ENCODE measurements at regions not wholly inside any gene's neighbourhood (a gene's known extent, or its start where the extent isn't known, plus 50 kb on each side); places are given as distances from the start of the nearest gene placed in this dataset.
A peak's percentile ranks its signal among the peaks of the same experiment; 100 is the strongest.

DNA sequence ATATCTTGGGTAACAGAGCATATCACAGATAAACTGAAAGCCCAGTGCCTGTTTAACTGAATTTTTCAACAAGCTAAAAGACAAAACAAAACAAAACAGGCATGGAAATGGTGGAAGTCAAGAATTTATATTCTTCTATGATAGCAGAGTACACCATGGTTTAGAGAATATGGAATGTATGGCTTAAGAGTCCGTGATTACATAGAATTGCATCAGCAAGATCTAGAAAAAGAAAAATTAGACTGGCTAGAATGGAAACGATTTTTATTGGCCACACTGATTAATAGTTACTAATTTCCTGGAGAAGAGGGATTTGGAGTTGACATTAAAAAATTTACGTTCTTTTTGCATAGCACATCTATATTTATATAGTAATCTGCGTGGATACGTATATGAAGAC is 435.2 kb upstream of the DPPA4 start:
- H3K9me3 ChIP-seq: no peaks in the 10 kb centered on the region
- H3K27ac ChIP-seq: no peak overlapping the region
- TF ChIP-seq EP300 (IDR thresholded peaks at IDR 0.05) (no peak), POLR2AphosphoS5 (IDR thresholded peaks at IDR 0.05) (no peak), POLR2A (IDR thresholded peaks at IDR 0.05) (no peak)
- TF ChIP-seq, protein P1, sequence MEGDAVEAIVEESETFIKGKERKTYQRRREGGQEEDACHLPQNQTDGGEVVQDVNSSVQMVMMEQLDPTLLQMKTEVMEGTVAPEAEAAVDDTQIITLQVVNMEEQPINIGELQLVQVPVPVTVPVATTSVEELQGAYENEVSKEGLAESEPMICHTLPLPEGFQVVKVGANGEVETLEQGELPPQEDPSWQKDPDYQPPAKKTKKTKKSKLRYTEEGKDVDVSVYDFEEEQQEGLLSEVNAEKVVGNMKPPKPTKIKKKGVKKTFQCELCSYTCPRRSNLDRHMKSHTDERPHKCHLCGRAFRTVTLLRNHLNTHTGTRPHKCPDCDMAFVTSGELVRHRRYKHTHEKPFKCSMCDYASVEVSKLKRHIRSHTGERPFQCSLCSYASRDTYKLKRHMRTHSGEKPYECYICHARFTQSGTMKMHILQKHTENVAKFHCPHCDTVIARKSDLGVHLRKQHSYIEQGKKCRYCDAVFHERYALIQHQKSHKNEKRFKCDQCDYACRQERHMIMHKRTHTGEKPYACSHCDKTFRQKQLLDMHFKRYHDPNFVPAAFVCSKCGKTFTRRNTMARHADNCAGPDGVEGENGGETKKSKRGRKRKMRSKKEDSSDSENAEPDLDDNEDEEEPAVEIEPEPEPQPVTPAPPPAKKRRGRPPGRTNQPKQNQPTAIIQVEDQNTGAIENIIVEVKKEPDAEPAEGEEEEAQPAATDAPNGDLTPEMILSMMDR (IDR thresholded peaks at IDR 0.05): no peak
- 81 to 82% methylated on average over 5 of the region's 5 CpGs for WGBS, 2 donors
- ATAC-seq (ENCODE audit: low FRiP score in 2 of 2) (no peak), DNase-seq (no peak)
- no peak overlapping the region for H3K4me3 ChIP-seq
- H3K4me1 ChIP-seq: no peaks in the 10 kb centered on the region
- H3K36me3 ChIP-seq: no peaks in the 10 kb centered on the region
- no peaks in the 10 kb centered on the region for H3K27me3 ChIP-seq

DNA sequence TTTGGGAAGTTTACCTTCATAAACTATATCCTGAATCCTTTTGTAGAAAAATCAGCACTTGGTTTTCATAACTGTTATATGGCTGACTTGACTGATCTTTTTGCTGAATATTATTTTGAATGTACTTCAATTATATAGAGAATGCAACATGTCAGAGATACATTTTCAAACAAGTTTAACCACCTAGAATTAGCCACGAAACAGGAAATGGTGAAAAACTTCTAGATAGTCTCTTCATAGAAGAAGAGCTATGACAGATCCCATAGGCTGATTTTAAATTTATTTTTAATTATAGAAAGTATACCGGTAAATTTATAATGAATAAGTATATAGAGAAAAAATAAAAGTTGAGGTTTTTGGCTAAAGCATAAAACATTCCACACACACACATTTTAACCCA is 436.8 kb upstream of the DPPA4 start:
- H3K4me3 ChIP-seq: no peak overlapping the region
- no peak for DNase-seq
- H3K36me3 ChIP-seq: no peaks in the 10 kb centered on the region
- H3K27ac ChIP-seq: no peak overlapping the region
- TF ChIP-seq EP300 (IDR thresholded peaks at IDR 0.05): no peak
- no peak for TF ChIP-seq POLR2A (IDR thresholded peaks at IDR 0.05)
- WGBS, 2 donors: 68 to 77% methylated on average over 2 of the region's 2 CpGs
- no peaks in the 10 kb centered on the region for H3K27me3 ChIP-seq
- no peaks in the 10 kb centered on the region for H3K4me1 ChIP-seq
- no peak for ATAC-seq (ENCODE audit: low FRiP score in 2 of 2)
- peaks cover 0 to 4% (median 0%) of the 10 kb centered on the region in 4 donors for H3K9me3 ChIP-seq

DNA sequence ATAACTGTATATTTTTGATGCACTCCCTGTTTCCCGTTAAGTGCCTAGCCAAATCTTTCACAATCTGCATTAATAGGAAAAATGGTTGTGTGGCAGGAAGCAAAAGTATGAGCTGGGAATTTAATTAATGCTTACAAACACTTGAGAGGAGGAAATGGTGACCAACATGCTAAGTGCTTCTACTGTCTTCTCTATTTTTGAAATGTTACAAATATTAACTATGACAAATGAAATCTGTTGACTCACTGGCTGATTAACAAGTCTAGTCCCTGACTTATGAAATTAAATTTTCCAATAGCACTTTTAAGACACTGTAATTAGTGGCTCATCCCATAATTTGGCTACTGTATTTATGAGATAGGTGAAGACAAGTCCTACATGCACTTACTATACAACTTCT is 446.9 kb upstream of the DPPA4 start:
- no peak for ATAC-seq (ENCODE audit: low FRiP score in 2 of 2)
- TF ChIP-seq, protein P1 (IDR thresholded peaks at IDR 0.05): no peak
- TF ChIP-seq EP300 (IDR thresholded peaks at IDR 0.05): no peak
- TF ChIP-seq POLR2AphosphoS5 (IDR thresholded peaks at IDR 0.05): no peak
- no peak for TF ChIP-seq POLR2A (IDR thresholded peaks at IDR 0.05)
- Histone ChIP-seq H3K27me3 (no peaks in the 10 kb centered on the region), H3K4me3 (no peak overlapping the region), H3K36me3 (no peaks in the 10 kb centered on the region), H3K9me3 (no peaks in the 10 kb centered on the region), H3K4me1 (no peaks in the 10 kb centered on the region), H3K27ac (no peak overlapping the region)
- 50 to 76% methylated on average over 1 of the region's 1 CpG for WGBS, 2 donors
- DNase-seq: no peak

DNA sequence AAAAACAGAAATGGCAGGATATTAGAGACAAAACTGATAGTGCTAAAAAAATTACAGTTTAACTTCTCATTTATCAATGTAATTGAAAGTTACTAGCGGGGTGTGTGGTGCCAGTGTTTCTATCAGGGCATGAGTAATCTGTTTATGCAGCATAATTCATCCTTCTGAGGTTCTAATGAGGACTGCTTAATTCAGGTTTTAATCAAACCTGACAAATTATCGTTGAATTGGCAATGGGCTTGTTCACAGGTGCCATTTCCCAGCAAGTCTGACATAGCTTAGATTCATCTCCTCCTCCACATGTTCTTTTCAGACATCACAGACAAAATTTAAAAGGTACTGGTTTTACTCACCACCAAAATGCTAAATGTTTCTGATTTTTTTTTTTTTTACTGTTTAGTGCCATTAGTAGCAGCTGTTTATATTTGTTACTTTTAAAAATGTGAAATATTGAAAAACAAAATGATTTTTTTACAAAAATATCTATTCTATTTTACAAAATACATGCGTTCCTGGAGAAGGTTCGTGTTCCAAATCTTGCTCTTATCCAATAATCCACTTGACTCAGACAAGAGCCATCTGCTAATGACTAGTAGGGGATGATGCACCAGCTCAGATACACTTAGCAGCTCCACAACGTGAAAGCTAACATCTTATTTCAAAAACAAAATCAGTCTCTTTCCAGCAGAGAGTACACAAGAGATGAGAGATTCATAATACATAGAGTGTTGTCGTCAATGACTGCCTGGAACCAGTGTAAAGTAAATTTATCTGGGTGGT is 447.7 kb upstream of the DPPA4 start:
- no peaks in the 10 kb centered on the region for H3K4me1 ChIP-seq
- no peak for DNase-seq
- WGBS, 2 donors: 66 to 69% methylated on average over 6 of the region's 6 CpGs
- TF ChIP-seq POLR2AphosphoS5 (IDR thresholded peaks at IDR 0.05) (no peak), EP300 (IDR thresholded peaks at IDR 0.05) (no peak), POLR2A (IDR thresholded peaks at IDR 0.05) (no peak)
- TF ChIP-seq, protein P1 (IDR thresholded peaks at IDR 0.05): no peak
- no peaks in the 10 kb centered on the region for H3K36me3 ChIP-seq
- H3K4me3 ChIP-seq: no peak overlapping the region
- no peak overlapping the region for H3K27ac ChIP-seq
- no peaks in the 10 kb centered on the region for H3K9me3 ChIP-seq
- no peak for ATAC-seq (ENCODE audit: low FRiP score in 2 of 2)
- H3K27me3 ChIP-seq: no peaks in the 10 kb centered on the region

DNA sequence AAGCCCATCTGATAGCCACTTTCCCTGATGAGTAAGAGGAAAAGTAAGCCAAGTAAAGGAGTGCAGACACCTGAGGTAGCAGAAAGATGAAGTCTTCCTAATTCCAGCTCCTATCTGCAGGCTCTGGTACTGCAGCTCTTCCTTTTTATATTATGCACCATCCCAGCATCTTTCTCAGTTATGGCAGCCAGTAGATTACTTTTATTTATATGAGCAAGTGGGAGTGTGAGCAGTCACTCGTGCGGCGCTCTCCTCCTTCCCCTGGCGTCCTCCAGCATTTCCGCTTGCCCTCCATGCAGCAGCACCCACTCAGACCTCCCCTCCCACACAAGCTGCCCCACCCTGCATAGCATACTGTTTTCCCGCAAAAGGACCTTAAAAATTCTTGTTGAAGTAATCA is 465.9 kb upstream of the DPPA4 start:
- no peak overlapping the region for H3K4me3 ChIP-seq
- ATAC-seq (ENCODE audit: low FRiP score in 2 of 2) (no peak), DNase-seq (peak in 1 of 2 donors; percentile 20)
- no peaks in the 10 kb centered on the region for H3K36me3 ChIP-seq
- TF ChIP-seq POLR2AphosphoS5 (IDR thresholded peaks at IDR 0.05) (no peak), EP300 (IDR thresholded peaks at IDR 0.05) (no peak), POLR2A (IDR thresholded peaks at IDR 0.05) (no peak)
- TF ChIP-seq, protein P1 (IDR thresholded peaks at IDR 0.05): peak in 2 of 6 experiments; percentile 9 to 14
- no peaks in the 10 kb centered on the region for H3K9me3 ChIP-seq
- H3K27me3 ChIP-seq: no peaks in the 10 kb centered on the region
- WGBS, 2 donors: 87 to 93% methylated on average over 6 of the region's 6 CpGs
- no peak overlapping the region for H3K27ac ChIP-seq
- H3K4me1 ChIP-seq: no peaks in the 10 kb centered on the region
